SK-N-SH treated with all-trans-retinoic acid at 6 μM for 48 hours (cell line): ENCODE measurements at regions not wholly inside any gene's neighbourhood (a gene's known extent, or its start where the extent isn't known, plus 50 kb on each side); places are given as distances from the start of the nearest gene placed in this dataset.

ENCODE experiments used
- ATAC-seq: fragments of 200-7000 bp; cut with Tn5 transposase; 3 replicates; pipeline ENCODE4 v1.9.1; 2020; ENCODE audit warnings: mild to moderate bottlenecking, moderate library complexity
- ARNTL ChIP-seq: fragments of 450-650 bp; formaldehyde crosslinking; IDR thresholded peaks from 2 replicates; pipeline ENCODE4 v1.5.0; 2020; ENCODE audit warnings: low read depth, mild to moderate bottlenecking, moderate library complexity, borderline replicate concordance
- BACH2 ChIP-seq: fragments of 250-450 bp; sonication (Bioruptor Pico); IDR thresholded peaks from 2 replicates; pipeline ENCODE4 v1.9.0; 2021; ENCODE audit warnings: mild to moderate bottlenecking, borderline replicate concordance
- CSDC2 ChIP-seq: fragments of 250-450 bp; sonication (Bioruptor Pico); IDR thresholded peaks from 2 replicates; pipeline ENCODE4 v1.5.0; 2020; ENCODE audit warnings: mild to moderate bottlenecking, moderate library complexity
- ESRRG ChIP-seq: fragments of 250-450 bp; sonication (Bioruptor Pico); IDR thresholded peaks from 2 replicates; pipeline ENCODE4 v1.6.1; 2021; ENCODE audit warnings: mild to moderate bottlenecking
- GLIS3 ChIP-seq: fragments of 250-450 bp; sonication (Bioruptor Pico); IDR thresholded peaks from 2 replicates; pipeline ENCODE4 v1.5.0; 2020; ENCODE audit warnings: mild to moderate bottlenecking, moderate library complexity
- ISL1 ChIP-seq: fragments of 250-450 bp; sonication (Bioruptor Pico); IDR thresholded peaks from 2 replicates; pipeline ENCODE4 v2.1.2; 2022; ENCODE audit warnings: mild to moderate bottlenecking, moderate library complexity
- OSR1 ChIP-seq: fragments of 250-450 bp; sonication (Bioruptor Pico); IDR thresholded peaks from 2 replicates; pipeline ENCODE4 v1.8.0; 2022; ENCODE audit warnings: moderate library complexity, mild to moderate bottlenecking, inconsistent platforms
- PPARA ChIP-seq: fragments of 250-450 bp; sonication (Bioruptor Pico); IDR thresholded peaks from 2 replicates; pipeline ENCODE4 v1.5.0; 2020; ENCODE audit warnings: mild to moderate bottlenecking, borderline replicate concordance
- RARB ChIP-seq: fragments of 250-450 bp; sonication (Bioruptor Pico); IDR thresholded peaks from 2 replicates; pipeline ENCODE4 v1.8.0; 2021; ENCODE audit warnings: mild to moderate bottlenecking, moderate library complexity
- SNAI2 ChIP-seq: fragments of 250-450 bp; sonication (Bioruptor Pico); IDR thresholded peaks from 2 replicates; pipeline ENCODE4 v1.5.0; 2020; ENCODE audit warnings: mild to moderate bottlenecking, moderate library complexity
- TCF4 ChIP-seq: fragments of 250-450 bp; sonication (Bioruptor Pico); IDR thresholded peaks from 2 replicates; pipeline ENCODE4 v1.8.0; 2021; ENCODE audit warnings: mild to moderate bottlenecking, moderate library complexity, borderline replicate concordance
- TOX ChIP-seq: fragments of 250-450 bp; sonication (Bioruptor Pico); IDR thresholded peaks from 2 replicates; pipeline ENCODE4 v1.8.0; 2021; ENCODE audit warnings: mild to moderate bottlenecking, moderate library complexity, borderline replicate concordance
- ZC3H10 ChIP-seq: fragments of 250-450 bp; sonication (Bioruptor Pico); IDR thresholded peaks from 2 replicates; pipeline ENCODE4 v1.5.1; 2021; ENCODE audit warnings: mild to moderate bottlenecking, moderate library complexity
- ZFP3 ChIP-seq: fragments of 250-450 bp; sonication (Bioruptor Pico); IDR thresholded peaks from 2 replicates; pipeline ENCODE4 v1.5.0; 2020; ENCODE audit warnings: mild to moderate bottlenecking, moderate library complexity
- ZNF565 ChIP-seq: fragments of 450-650 bp; formaldehyde crosslinking; conservative IDR thresholded peaks from 2 replicates; pipeline ENCODE4 v1.5.0; 2020; ENCODE audit warnings: low read depth, mild to moderate bottlenecking, moderate library complexity
- ZNF70 ChIP-seq: fragments of 450-650 bp; formaldehyde crosslinking; IDR thresholded peaks from 2 replicates; pipeline ENCODE4 v1.5.0; 2020; ENCODE audit warnings: mild to moderate bottlenecking, moderate library complexity
- ZNF8 ChIP-seq: fragments of 450-650 bp; formaldehyde crosslinking; IDR thresholded peaks from 2 replicates; pipeline ENCODE4 v1.5.0; 2020; ENCODE audit warnings: mild to moderate bottlenecking, moderate library complexity
- TF ChIP-seq, protein P1 (sequence below): fragments of 250-450 bp; sonication (Bioruptor Pico); IDR thresholded peaks from 2 replicates; pipeline ENCODE4 v1.8.0; 2020; ENCODE audit warnings: mild to moderate bottlenecking, moderate library complexity, borderline replicate concordance
- TF ChIP-seq, protein P2 (sequence below): fragments of 250-450 bp; sonication (Bioruptor Pico); IDR thresholded peaks from 2 replicates; pipeline ENCODE4 v1.5.0; 2020; ENCODE audit warnings: mild to moderate bottlenecking, moderate library complexity
- TF ChIP-seq, protein P3 (sequence below): fragments of 250-450 bp; sonication (Bioruptor Pico); IDR thresholded peaks from 2 replicates; pipeline ENCODE4 v1.5.1; 2020; ENCODE audit warnings: low read depth, mild to moderate bottlenecking, moderate library complexity
- TF ChIP-seq, protein P4 (sequence below): fragments of 250-450 bp; sonication (Bioruptor Pico); IDR thresholded peaks from 2 replicates; pipeline ENCODE4 v1.8.0; 2021; ENCODE audit warnings: low read depth, mild to moderate bottlenecking, moderate library complexity, borderline replicate concordance
- TF ChIP-seq, protein P5 (sequence below): fragments of 250-450 bp; sonication (Bioruptor Pico); IDR thresholded peaks from 2 replicates; pipeline ENCODE4 v1.5.1; 2021; ENCODE audit warnings: mild to moderate bottlenecking, moderate library complexity

DNA sequence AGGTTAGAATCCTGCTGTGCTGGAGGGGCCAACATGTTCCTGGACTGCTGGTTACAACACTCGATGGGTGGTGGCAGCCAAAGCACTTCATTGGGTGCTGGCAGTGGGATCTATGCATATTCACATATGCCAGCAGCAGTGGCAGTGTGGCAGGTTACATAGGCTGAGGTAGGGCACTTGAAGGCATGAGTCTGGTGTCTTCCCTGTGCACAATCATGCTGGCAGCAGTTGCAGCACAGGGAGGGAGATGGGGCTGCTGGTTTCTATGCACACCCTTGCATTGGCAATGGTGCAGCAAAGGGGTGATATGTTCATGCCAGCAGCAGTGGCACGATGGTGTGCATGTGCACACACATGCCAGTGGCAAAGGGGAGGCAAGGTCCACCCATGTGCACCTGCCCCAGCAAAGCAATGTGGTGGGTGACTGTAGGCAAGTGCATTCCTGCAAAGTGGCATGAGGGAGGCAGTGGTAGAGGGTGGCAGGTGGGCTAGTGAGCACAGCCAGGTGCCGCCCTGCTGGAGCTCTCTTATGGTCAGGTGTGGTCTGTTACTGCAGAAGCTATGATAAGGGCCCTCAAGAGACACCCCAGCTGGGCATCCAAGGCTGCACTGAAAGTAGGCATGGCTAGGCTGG is 356.2 kb upstream of the STEAP1 start:
- TF ChIP-seq RARB (no peak), OSR1 (CRISPR knock-in tag) (no peak), ZNF565 (CRISPR knock-in tag) (no peak), ZNF8 (CRISPR knock-in tag) (no peak), ZFP3 (no peak), PPARA (no peak), GLIS3 (CRISPR knock-in tag) (no peak), TCF4 (CRISPR knock-in tag) (no peak), ARNTL (CRISPR knock-in tag) (no peak), TOX (no peak)
- TF ChIP-seq, protein P1, sequence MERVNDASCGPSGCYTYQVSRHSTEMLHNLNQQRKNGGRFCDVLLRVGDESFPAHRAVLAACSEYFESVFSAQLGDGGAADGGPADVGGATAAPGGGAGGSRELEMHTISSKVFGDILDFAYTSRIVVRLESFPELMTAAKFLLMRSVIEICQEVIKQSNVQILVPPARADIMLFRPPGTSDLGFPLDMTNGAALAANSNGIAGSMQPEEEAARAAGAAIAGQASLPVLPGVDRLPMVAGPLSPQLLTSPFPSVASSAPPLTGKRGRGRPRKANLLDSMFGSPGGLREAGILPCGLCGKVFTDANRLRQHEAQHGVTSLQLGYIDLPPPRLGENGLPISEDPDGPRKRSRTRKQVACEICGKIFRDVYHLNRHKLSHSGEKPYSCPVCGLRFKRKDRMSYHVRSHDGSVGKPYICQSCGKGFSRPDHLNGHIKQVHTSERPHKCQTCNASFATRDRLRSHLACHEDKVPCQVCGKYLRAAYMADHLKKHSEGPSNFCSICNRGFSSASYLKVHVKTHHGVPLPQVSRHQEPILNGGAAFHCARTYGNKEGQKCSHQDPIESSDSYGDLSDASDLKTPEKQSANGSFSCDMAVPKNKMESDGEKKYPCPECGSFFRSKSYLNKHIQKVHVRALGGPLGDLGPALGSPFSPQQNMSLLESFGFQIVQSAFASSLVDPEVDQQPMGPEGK = no peak
- TF ChIP-seq, protein P2, sequence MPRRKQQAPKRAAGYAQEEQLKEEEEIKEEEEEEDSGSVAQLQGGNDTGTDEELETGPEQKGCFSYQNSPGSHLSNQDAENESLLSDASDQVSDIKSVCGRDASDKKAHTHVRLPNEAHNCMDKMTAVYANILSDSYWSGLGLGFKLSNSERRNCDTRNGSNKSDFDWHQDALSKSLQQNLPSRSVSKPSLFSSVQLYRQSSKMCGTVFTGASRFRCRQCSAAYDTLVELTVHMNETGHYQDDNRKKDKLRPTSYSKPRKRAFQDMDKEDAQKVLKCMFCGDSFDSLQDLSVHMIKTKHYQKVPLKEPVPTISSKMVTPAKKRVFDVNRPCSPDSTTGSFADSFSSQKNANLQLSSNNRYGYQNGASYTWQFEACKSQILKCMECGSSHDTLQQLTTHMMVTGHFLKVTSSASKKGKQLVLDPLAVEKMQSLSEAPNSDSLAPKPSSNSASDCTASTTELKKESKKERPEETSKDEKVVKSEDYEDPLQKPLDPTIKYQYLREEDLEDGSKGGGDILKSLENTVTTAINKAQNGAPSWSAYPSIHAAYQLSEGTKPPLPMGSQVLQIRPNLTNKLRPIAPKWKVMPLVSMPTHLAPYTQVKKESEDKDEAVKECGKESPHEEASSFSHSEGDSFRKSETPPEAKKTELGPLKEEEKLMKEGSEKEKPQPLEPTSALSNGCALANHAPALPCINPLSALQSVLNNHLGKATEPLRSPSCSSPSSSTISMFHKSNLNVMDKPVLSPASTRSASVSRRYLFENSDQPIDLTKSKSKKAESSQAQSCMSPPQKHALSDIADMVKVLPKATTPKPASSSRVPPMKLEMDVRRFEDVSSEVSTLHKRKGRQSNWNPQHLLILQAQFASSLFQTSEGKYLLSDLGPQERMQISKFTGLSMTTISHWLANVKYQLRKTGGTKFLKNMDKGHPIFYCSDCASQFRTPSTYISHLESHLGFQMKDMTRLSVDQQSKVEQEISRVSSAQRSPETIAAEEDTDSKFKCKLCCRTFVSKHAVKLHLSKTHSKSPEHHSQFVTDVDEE (CRISPR knock-in tag) = no peak
- TF ChIP-seq, all 23 proteins: peak for 0
- ATAC-seq = no peak

DNA sequence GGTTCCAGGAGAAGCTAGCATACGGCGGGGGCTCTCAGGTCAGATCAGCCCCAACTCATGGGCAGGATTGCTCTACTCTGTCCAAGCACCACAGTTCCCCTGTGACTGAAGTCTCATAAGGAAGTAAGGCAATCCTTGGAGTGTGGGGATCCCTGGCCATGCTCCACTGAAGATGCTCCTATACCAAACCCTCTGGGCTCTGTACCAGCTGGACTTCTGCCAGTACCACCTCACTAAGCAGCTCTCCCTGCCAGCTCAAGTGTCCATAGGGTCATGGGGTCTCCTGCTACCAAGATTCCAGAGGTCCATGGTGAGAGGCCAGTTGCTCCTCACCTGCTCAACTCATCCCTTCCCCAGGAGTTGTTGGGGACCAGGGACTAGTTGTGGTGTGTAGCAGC is 355.7 kb upstream of the STEAP1 start:
- no peak for ATAC-seq
- TF ChIP-seq, protein P3, sequence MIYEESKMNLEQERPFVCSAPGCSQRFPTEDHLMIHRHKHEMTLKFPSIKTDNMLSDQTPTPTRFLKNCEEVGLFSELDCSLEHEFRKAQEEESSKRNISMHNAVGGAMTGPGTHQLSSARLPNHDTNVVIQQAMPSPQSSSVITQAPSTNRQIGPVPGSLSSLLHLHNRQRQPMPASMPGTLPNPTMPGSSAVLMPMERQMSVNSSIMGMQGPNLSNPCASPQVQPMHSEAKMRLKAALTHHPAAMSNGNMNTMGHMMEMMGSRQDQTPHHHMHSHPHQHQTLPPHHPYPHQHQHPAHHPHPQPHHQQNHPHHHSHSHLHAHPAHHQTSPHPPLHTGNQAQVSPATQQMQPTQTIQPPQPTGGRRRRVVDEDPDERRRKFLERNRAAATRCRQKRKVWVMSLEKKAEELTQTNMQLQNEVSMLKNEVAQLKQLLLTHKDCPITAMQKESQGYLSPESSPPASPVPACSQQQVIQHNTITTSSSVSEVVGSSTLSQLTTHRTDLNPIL (CRISPR knock-in tag) = no peak
- TF ChIP-seq TOX = no peak
- no peak for TF ChIP-seq GLIS3 (CRISPR knock-in tag)
- TF ChIP-seq BACH2 (CRISPR knock-in tag) = no peak
- TF ChIP-seq, protein P2 (CRISPR knock-in tag) = no peak
- TF ChIP-seq ZFP3 = no peak
- TF ChIP-seq, protein P4, sequence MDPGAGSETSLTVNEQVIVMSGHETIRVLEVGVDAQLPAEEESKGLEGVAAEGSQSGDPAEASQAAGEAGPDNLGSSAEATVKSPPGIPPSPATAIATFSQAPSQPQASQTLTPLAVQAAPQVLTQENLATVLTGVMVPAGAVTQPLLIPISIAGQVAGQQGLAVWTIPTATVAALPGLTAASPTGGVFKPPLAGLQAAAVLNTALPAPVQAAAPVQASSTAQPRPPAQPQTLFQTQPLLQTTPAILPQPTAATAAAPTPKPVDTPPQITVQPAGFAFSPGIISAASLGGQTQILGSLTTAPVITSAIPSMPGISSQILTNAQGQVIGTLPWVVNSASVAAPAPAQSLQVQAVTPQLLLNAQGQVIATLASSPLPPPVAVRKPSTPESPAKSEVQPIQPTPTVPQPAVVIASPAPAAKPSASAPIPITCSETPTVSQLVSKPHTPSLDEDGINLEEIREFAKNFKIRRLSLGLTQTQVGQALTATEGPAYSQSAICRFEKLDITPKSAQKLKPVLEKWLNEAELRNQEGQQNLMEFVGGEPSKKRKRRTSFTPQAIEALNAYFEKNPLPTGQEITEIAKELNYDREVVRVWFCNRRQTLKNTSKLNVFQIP (CRISPR knock-in tag) = no peak
- TF ChIP-seq ISL1 = no peak
- no peak for TF ChIP-seq ZNF565 (CRISPR knock-in tag)
- TF ChIP-seq, protein P1 = no peak
- TF ChIP-seq, protein P5, sequence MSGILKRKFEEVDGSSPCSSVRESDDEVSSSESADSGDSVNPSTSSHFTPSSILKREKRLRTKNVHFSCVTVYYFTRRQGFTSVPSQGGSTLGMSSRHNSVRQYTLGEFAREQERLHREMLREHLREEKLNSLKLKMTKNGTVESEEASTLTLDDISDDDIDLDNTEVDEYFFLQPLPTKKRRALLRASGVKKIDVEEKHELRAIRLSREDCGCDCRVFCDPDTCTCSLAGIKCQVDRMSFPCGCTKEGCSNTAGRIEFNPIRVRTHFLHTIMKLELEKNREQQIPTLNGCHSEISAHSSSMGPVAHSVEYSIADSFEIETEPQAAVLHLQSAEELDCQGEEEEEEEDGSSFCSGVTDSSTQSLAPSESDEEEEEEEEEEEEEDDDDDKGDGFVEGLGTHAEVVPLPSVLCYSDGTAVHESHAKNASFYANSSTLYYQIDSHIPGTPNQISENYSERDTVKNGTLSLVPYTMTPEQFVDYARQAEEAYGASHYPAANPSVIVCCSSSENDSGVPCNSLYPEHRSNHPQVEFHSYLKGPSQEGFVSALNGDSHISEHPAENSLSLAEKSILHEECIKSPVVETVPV = no peak
- no peak for TF ChIP-seq ZNF8 (CRISPR knock-in tag)
- no peak for TF ChIP-seq OSR1 (CRISPR knock-in tag)
- TF ChIP-seq ESRRG = no peak
- TF ChIP-seq SNAI2 (CRISPR knock-in tag) = no peak
- TF ChIP-seq ZNF70 = no peak
- no peak for TF ChIP-seq CSDC2 (CRISPR knock-in tag)
- no peak for TF ChIP-seq ZC3H10 (CRISPR knock-in tag)
